Bronchial epithelial cell (primary cell): ENCODE measurements at regions not wholly inside any gene's neighbourhood (a gene's known extent, or its start where the extent isn't known, plus 50 kb on each side); places are given as distances from the start of the nearest gene placed in this dataset.
"Not testable (repeated sequence)": the region's sequence is repeated elsewhere in the genome, so short reads cannot be mapped to it uniquely, and the experiment has no call there.

Experiments used
- DNase-seq: peaks from one replicate; pipeline ENCODE4 v3.0.0-alpha.2; 2010; ENCODE audit warnings: low read depth
- FAIRE-seq: peaks from 2 replicates; lab custom pipeline; 2011; peaks lifted over from hg19 to GRCh38; lab: Jason Lieb, UNC
- H3K27me3 ChIP-seq: 2 replicates; pipeline ENCODE4 v1.5.1; 2011; ENCODE audit warnings: low read length; ENCODE audit not compliant: control insufficient read depth, insufficient read depth
- H3K36me3 ChIP-seq: 2 replicates; pipeline ENCODE4 v1.5.1; 2011; ENCODE audit warnings: low read length; ENCODE audit not compliant: control insufficient read depth, insufficient read depth
- H3K4me3 ChIP-seq: 2 replicates; pipeline ENCODE4 v1.5.1; 2011; ENCODE audit warnings: mild to moderate bottlenecking, low read depth, low read length, control low read depth
- TF ChIP-seq, protein P1 (sequence below): IDR thresholded peaks from 2 replicates; pipeline ENCODE4 v1.5.1; 2011; ENCODE audit warnings: mild to moderate bottlenecking, moderate library complexity, low read length, control low read depth, inconsistent platforms; ENCODE audit not compliant: insufficient read depth, severe bottlenecking

DNA sequence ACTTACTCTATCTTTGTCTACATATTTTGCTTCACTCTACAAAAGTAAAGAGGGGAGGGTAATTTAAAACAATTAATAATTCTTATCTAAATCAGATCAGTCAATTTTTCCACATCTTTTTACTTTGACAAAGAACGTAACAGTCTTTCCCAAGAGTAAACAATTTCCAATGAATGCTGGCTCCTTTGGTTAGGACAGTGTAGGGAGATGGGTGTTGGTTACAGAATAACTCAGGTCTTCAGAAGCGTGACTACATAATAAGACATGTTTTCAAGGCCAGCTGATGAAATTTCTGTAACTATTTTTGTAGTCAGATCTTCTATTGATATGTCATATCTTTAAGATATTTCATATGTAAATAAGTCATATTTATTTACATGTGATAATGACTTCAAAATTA, 183.0 kb upstream of the CAND1 start:
- H3K36me3 ChIP-seq, result no peaks in the 10 kb centered on the region
- TF ChIP-seq, protein P1, sequence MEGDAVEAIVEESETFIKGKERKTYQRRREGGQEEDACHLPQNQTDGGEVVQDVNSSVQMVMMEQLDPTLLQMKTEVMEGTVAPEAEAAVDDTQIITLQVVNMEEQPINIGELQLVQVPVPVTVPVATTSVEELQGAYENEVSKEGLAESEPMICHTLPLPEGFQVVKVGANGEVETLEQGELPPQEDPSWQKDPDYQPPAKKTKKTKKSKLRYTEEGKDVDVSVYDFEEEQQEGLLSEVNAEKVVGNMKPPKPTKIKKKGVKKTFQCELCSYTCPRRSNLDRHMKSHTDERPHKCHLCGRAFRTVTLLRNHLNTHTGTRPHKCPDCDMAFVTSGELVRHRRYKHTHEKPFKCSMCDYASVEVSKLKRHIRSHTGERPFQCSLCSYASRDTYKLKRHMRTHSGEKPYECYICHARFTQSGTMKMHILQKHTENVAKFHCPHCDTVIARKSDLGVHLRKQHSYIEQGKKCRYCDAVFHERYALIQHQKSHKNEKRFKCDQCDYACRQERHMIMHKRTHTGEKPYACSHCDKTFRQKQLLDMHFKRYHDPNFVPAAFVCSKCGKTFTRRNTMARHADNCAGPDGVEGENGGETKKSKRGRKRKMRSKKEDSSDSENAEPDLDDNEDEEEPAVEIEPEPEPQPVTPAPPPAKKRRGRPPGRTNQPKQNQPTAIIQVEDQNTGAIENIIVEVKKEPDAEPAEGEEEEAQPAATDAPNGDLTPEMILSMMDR, result no peak
- no peak for DNase-seq
- no peak for FAIRE-seq
- H3K27me3 ChIP-seq, result no peaks in the 10 kb centered on the region
- no peak overlapping the region for H3K4me3 ChIP-seq

DNA sequence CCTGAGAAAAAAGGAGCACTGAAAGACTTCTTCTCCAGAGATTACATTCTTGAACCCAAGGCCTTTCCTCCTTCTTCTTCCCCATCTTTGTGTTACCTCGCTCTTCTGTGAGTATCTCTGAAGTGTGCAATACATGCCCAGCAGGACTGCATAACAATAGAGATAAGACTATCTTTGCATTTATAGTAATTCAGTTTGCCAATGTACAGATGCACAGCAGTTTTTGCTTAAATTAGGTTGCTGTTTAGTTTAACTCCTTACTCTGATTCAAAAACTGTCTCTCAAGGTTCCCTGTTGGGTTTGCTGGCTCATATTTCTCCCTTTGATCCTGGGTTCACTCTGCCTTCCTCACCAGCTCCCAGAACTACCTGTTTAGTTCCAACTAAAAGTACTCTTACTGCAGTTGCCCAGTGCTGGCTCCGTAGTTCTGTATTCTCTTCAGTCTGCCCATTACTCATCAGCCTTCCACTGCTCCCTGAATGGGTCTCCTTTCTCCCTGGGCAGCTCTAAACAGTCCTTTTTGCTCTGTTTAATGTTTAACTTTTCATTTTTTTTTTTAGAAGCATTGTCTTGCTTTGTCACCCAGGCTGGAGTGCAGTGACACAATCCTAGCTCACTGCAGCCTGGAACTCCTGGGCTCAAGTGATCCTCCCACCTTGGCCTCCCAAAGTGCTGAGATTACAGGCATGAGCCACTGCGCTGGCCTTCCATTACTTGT, 180.6 kb upstream of the CAND1 start:
- DNase-seq, result no peak
- TF ChIP-seq, protein P1, result no peak

DNA sequence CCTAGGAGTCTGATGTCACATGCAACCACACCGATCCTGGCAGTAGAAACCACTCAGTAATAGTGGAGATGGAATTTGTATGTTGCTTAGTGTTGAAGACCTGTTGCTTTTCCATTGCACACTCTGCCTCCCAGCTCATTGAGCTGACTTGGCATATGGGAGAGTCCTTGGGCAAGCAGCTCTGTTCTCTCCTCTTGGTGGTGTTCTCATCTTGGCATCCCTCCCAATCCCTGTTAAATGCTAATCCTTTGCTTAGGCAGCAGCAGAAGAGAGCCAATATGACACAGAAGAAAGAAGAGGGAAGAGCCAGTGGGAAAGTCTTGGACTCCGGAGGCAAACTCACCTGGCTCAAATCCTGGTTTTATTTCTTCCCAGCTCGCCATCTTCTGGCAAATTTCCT, 178.0 kb upstream of the CAND1 start:
- Histone ChIP-seq H3K27me3 (no peaks in the 10 kb centered on the region), H3K4me3 (no peak overlapping the region), H3K36me3 (no peaks in the 10 kb centered on the region)
- FAIRE-seq (no peak), DNase-seq (peak; percentile 86)
- TF ChIP-seq, protein P1, result no peak

More for the DNA sequence above, 180.6 kb upstream of the CAND1 start:
- H3K36me3 ChIP-seq, result no peaks in the 10 kb centered on the region
- no peak overlapping the region for H3K4me3 ChIP-seq
- H3K27me3 ChIP-seq, result no peaks in the 10 kb centered on the region
- no peak for FAIRE-seq

DNA sequence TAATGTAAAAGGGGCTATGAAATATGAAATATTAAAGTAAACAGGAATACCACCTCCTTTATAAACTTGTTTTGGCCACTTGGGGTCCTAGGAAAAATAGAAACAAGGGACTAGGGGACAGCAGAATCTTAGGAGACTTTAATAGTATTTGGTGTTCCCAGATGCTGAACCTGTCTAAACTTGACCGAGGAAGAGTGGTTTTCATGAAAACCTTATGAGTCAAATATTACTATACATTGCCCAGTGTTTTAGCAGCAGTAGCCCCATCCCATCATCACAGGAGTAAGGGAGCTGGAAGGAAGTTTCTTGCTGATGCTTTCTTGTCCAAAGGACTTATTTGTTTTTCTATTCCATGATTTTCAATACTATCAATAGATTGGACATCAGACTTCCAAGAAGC, 177.5 kb upstream of the CAND1 start:
- DNase-seq, result peak; percentile 87
- no peak overlapping the region for H3K4me3 ChIP-seq
- H3K36me3 ChIP-seq, result no peaks in the 10 kb centered on the region
- no peak for FAIRE-seq
- no peaks in the 10 kb centered on the region for H3K27me3 ChIP-seq
- TF ChIP-seq, protein P1, result no peak

DNA sequence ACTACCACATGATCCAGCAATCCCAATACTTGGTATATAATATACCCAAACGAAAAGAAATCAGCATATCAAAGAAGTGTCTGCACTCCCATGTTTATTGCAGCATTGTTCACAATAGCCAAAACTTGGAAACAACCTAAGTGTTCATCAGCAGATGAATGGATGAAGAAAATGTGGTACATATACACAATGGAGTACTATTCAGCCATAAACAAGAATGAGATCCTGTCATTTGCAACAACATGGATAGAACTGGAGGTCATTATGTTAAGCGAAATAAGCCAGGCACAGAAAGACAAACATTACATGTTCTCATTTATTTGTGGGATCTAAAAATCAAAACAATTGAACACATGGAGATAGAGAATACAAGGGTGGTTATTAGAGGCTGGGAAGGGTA, 176.2 kb upstream of the CAND1 start:
- not testable (repeated sequence) for DNase-seq, FAIRE-seq, H3K4me3 ChIP-seq, H3K27me3 ChIP-seq, H3K36me3 ChIP-seq

DNA sequence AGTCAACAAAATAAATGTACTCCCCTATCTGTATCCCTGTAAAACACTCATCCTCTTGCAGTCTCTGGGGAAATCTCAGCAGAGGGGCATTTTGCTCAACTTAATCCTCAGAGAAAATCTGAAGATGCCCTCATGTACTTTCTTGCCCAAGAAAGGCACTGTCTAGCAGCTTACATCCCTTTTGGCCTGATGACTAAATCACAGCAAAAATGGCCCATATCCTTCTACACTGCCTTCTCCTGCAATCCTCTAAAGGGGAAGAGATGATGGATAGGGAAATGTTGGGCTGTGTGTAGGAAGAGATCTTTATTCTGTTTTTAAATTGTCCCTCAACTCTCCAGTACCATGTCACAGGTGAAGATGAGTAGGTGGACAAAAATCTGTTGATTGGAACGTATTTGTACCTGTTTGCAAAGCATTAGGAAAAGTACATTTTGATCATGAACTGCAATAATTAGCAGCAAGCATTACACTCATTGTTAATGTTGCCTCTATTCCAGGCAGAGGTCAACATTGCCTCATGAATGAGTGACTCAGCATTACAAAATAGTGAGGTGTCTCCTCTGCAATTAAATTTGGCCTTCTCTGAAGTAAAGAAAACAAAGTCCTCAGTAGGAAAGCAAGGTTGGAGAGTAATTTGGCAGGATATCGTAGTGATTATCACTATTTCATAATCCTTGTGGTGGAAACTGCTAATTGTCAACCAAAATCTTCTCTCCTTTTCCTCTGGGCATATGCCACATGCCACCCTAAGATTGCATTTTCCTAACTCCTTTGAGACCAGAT, 172.4 kb upstream of the CAND1 start:
- Histone ChIP-seq H3K4me3 (no peak overlapping the region), H3K27me3 (no peaks in the 10 kb centered on the region), H3K36me3 (no peaks in the 10 kb centered on the region)
- FAIRE-seq (peak; percentile 89), DNase-seq (peak; percentile 95)
- TF ChIP-seq, protein P1, result no peak
